Cardiac muscle cell (in vitro differentiated cells and primary cell): ENCODE measurements at regions not wholly inside any gene's neighbourhood (a gene's known extent, or its start where the extent isn't known, plus 50 kb on each side); places are given as distances from the start of the nearest gene placed in this dataset.
"Not testable (repeated sequence)": the region's sequence is repeated elsewhere in the genome, so short reads cannot be mapped to it uniquely, and the experiment has no call there.

ENCODE experiments used
- DNase-seq, 2 donors: peaks; one replicate each; pipeline versions ENCODE4 v3.0.0 to v3.0.0-alpha.2; 2010 to 2017; ENCODE audit warnings: low read depth in 1 of 2, low spot score in 1 of 2
- H3K27ac ChIP-seq: fragments of 200-600 bp; sonication (generic); 2 replicates; pipeline ENCODE4 v1.5.1; 2016
- H3K27me3 ChIP-seq: fragments of 200-600 bp; sonication (generic); 2 replicates; pipeline ENCODE4 v1.6.0; 2016; ENCODE audit warnings: control low read depth
- H3K36me3 ChIP-seq: fragments of 200-600 bp; sonication (generic); 2 replicates; pipeline ENCODE4 v1.5.1; 2016; ENCODE audit warnings: control low read depth
- H3K4me1 ChIP-seq: fragments of 200-600 bp; sonication (generic); 2 replicates; pipeline ENCODE4 v1.8.1; 2017; ENCODE audit warnings: low read depth, mild to moderate bottlenecking, mixed run types
- H3K4me3 ChIP-seq: fragments of 200-600 bp; sonication (generic); 2 replicates; pipeline ENCODE4 v1.5.1; 2016; ENCODE audit warnings: mild to moderate bottlenecking
- H3K9me3 ChIP-seq: fragments of 200-600 bp; sonication (generic); 2 replicates; pipeline ENCODE4 v1.5.1; 2017; ENCODE audit warnings: low read depth, mild to moderate bottlenecking, control low read depth
- CTCF ChIP-seq: IDR thresholded peaks from 2 replicates; pipeline ENCODE4 v1.5.1; 2012; ENCODE audit warnings: low read depth, mild to moderate bottlenecking, low read length

- DNase-seq, result peak in 1 of 2 donors; percentile 40
- no peak overlapping the region for H3K4me3 ChIP-seq
- no peak overlapping the region for H3K27ac ChIP-seq
- no peaks in the 10 kb centered on the region for H3K4me1 ChIP-seq
- no peaks in the 10 kb centered on the region for H3K36me3 ChIP-seq
- H3K9me3 ChIP-seq, result peaks cover 3% of the 10 kb centered on the region
- H3K27me3 ChIP-seq, result no peaks in the 10 kb centered on the region
- no peak for TF ChIP-seq CTCF
These were observed 618.3 kb upstream of the AUTS2 start for GRCh38 chr7:68980011-68980410.

- H3K4me3 ChIP-seq, H3K27me3 ChIP-seq, H3K36me3 ChIP-seq, H3K9me3 ChIP-seq, H3K27ac ChIP-seq, H3K4me1 ChIP-seq: not testable (repeated sequence)
- peak in 1 of 2 donors; percentile 55 for DNase-seq
These were observed 617.8 kb upstream of the AUTS2 start for GRCh38 chr7:68980432-68980831.

- Histone ChIP-seq H3K27me3 (no peaks in the 10 kb centered on the region), H3K4me1 (no peaks in the 10 kb centered on the region), H3K27ac (no peak overlapping the region), H3K9me3 (no peaks in the 10 kb centered on the region), H3K36me3 (no peaks in the 10 kb centered on the region), H3K4me3 (no peak overlapping the region)
- peak in 1 of 2 donors; percentile 25 for DNase-seq
- no peak for TF ChIP-seq CTCF
These were observed 614.0 kb upstream of the AUTS2 start for GRCh38 chr7:68984306-68984705.

GRCh38 chr7:68994841-68995240 lies 603.4 kb upstream of the AUTS2 start:
- no peak for TF ChIP-seq CTCF
- Histone ChIP-seq H3K27ac (no peak overlapping the region), H3K4me1 (no peaks in the 10 kb centered on the region), H3K27me3 (no peaks in the 10 kb centered on the region), H3K9me3 (no peaks in the 10 kb centered on the region), H3K4me3 (no peak overlapping the region), H3K36me3 (no peaks in the 10 kb centered on the region)
- peak in 1 of 2 donors; percentile 8 for DNase-seq

- Histone ChIP-seq H3K9me3 (no peaks in the 10 kb centered on the region), H3K27ac (no peak overlapping the region), H3K4me3 (no peak overlapping the region), H3K4me1 (no peaks in the 10 kb centered on the region), H3K36me3 (no peaks in the 10 kb centered on the region), H3K27me3 (no peaks in the 10 kb centered on the region)
- DNase-seq, result no peak
- TF ChIP-seq CTCF, result no peak
These were observed 600.1 kb upstream of the AUTS2 start for GRCh38 chr7:68998136-68998535.

GRCh38 chr7:69002416-69002815 lies 595.9 kb upstream of the AUTS2 start:
- H3K36me3 ChIP-seq, result no peaks in the 10 kb centered on the region
- no peak overlapping the region for H3K27ac ChIP-seq

More at GRCh38 chr7:69002416-69002815, 595.9 kb upstream of the AUTS2 start:
- Histone ChIP-seq H3K4me3 (no peak overlapping the region), H3K9me3 (no peaks in the 10 kb centered on the region), H3K27me3 (no peaks in the 10 kb centered on the region), H3K4me1 (no peaks in the 10 kb centered on the region)
- TF ChIP-seq CTCF, result no peak
- peak in 1 of 2 donors; percentile 83 for DNase-seq
